Karpas-422 (cell line): ENCODE measurements at regions not wholly inside any gene's neighbourhood (a gene's known extent, or its start where the extent isn't known, plus 50 kb on each side); places are given as distances from the start of the nearest gene placed in this dataset.

Source experiments
- DNase-seq: peaks from one replicate; pipeline ENCODE4 v3.0.0-alpha.2; 2015
- H2AFZ ChIP-seq: fragments of 200-600 bp; sonication (generic); 2 replicates; pipeline ENCODE4 v1.6.1; 2014; ENCODE audit warnings: antibody characterized with exemption, low read length, mixed read lengths
- H3K27ac ChIP-seq: fragments of 200-600 bp; sonication (generic); 2 replicates; pipeline ENCODE4 v1.5.1; 2014; ENCODE audit warnings: mild to moderate bottlenecking, low read length, moderate library complexity
- H3K27me3 ChIP-seq: fragments of 200-600 bp; sonication (generic); 2 replicates; pipeline ENCODE4 v1.6.1; 2014; ENCODE audit warnings: low read length, mixed read lengths
- H3K36me3 ChIP-seq: fragments of 200-600 bp; sonication (generic); 2 replicates; pipeline ENCODE4 v1.6.1; 2014; ENCODE audit warnings: low read length, mixed read lengths; ENCODE audit not compliant: insufficient read depth
- H3K4me1 ChIP-seq: fragments of 200-600 bp; sonication (generic); 2 replicates; pipeline ENCODE4 v1.6.1; 2014; ENCODE audit warnings: mild to moderate bottlenecking, low read length, mixed read lengths
- H3K4me2 ChIP-seq: fragments of 200-600 bp; sonication (generic); 2 replicates; pipeline ENCODE4 v1.6.1; 2014; ENCODE audit warnings: low read length, low read depth, mild to moderate bottlenecking; ENCODE audit not compliant: poor library complexity, severe bottlenecking
- H3K4me3 ChIP-seq: fragments of 200-600 bp; sonication (generic); 2 replicates; pipeline ENCODE4 v1.5.1; 2014; ENCODE audit warnings: mild to moderate bottlenecking, antibody characterized with exemption, low read length, mixed read lengths
- H3K79me2 ChIP-seq: fragments of 200-600 bp; sonication (generic); 2 replicates; pipeline ENCODE4 v1.6.1; 2014; ENCODE audit warnings: mild to moderate bottlenecking, low read length, mixed read lengths
- H3K9ac ChIP-seq: fragments of 200-600 bp; sonication (generic); 2 replicates; pipeline ENCODE4 v1.6.0; 2014; ENCODE audit warnings: low read length
- H3K9me2 ChIP-seq: fragments of 200-600 bp; sonication (generic), shearing (Covaris generic); replicated peaks from 2 replicates; pipeline ENCODE4 v1.6.0; 2014; ENCODE audit warnings: mild to moderate bottlenecking, low read length, moderate library complexity; ENCODE audit not compliant: insufficient read depth
- H3K9me3 ChIP-seq: fragments of 300-700, 200-600 bp; sonication (generic); 2 replicates; pipeline ENCODE4 v1.6.1; 2014; ENCODE audit warnings: low read length, mixed read lengths
- H4K20me1 ChIP-seq: fragments of 200-600 bp; sonication (generic); 2 replicates; pipeline ENCODE4 v1.6.1; 2014; ENCODE audit warnings: mild to moderate bottlenecking, antibody characterized with exemption, low read length, low read depth; ENCODE audit not compliant: insufficient read depth

DNA sequence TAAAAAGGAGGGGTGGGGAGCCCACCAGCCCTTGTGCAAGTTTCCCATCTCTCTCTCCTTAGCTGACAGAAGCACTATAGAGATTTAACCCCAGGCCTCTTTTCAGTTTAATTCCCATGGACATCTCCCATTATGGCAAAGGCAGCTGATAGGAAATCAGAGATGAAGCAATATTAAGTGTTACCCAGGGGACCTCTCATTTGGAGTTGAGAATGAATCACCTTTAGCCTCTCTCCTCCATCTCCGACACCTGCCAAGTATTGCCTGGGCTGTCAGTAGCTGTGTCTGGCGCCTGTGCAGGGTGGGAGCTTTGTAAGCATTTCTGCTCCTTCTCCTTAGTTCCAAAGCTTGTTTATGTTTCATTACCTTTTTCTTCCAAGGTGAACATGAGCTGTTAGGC is 109.0 kb downstream of the AQP4 start:
- H3K9me3 ChIP-seq, result no peaks in the 10 kb centered on the region
- no peak overlapping the region for H2AFZ ChIP-seq

DNA sequence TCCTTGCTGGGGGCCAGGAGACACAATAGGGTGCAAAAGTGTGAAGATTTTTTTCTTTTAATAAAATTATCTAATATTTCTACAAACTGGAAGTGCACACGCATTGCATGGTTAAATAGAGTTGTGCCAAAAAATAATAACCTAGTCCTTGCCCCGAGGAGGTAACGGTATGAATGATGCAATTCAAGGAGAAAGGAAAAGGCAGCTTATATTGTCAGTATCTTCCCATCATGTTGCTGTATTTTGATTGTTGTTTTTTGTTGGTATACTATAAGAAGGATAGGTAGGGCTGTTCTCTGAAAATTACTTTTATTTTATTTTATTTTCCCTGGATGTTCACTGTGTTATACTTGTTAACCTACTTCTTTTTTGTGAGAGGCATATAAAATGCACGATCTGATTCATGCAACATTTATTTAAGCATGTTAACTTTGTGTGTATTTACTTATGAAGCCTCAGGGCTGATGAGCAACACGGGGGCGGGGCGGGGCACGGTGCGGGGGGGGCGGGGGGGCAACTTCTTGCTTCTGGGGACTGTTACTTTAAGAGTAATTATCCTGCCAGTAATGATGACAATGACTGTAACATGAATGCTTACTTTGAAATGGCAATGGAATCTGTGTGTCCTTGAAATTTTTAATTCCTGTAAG is 118.6 kb downstream of the AQP4 start:
- Histone ChIP-seq H3K4me1 (no peaks in the 10 kb centered on the region), H2AFZ (no peak overlapping the region), H3K9ac (no peak overlapping the region), H3K4me2 (no peak overlapping the region), H3K79me2 (no peaks in the 10 kb centered on the region), H3K9me3 (no peaks in the 10 kb centered on the region), H3K27me3 (no peaks in the 10 kb centered on the region), H3K36me3 (no peaks in the 10 kb centered on the region), H3K4me3 (no peak overlapping the region), H3K9me2 (no peaks in the 10 kb centered on the region), H3K27ac (no peak overlapping the region), H4K20me1 (no peaks in the 10 kb centered on the region)
- DNase-seq, result no peak

More for the DNA sequence above, 109.0 kb downstream of the AQP4 start:
- no peaks in the 10 kb centered on the region for H3K9me2 ChIP-seq
- H3K27me3 ChIP-seq, result no peaks in the 10 kb centered on the region
- DNase-seq, result no peak
- no peak overlapping the region for H3K4me2 ChIP-seq
- no peak overlapping the region for H3K4me3 ChIP-seq
- no peaks in the 10 kb centered on the region for H4K20me1 ChIP-seq
- H3K9ac ChIP-seq, result no peak overlapping the region
- no peaks in the 10 kb centered on the region for H3K79me2 ChIP-seq
- no peaks in the 10 kb centered on the region for H3K4me1 ChIP-seq
- H3K27ac ChIP-seq, result no peak overlapping the region
- no peaks in the 10 kb centered on the region for H3K36me3 ChIP-seq

DNA sequence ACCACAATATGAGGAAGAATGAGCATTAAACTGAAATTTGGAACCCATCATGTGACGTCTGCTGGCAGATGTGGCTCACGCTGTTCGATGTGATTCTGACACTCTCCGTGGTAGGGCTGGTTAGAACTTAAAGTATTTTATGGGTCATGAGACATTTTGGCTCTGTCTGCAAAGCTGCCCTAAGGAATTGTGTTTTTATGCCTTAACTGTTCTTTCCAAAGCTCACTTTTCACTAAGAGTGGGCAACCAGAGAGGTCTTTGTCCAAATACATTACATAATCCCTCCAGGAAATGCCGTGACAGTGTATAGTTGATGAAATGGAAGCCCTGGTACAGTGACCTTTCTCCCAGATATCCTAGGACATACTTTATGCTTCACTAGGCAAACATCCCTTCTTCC is 119.1 kb downstream of the AQP4 start:
- H3K4me2 ChIP-seq, result no peak overlapping the region
- no peaks in the 10 kb centered on the region for H3K79me2 ChIP-seq
- no peaks in the 10 kb centered on the region for H3K36me3 ChIP-seq
- no peaks in the 10 kb centered on the region for H3K9me3 ChIP-seq
- H4K20me1 ChIP-seq, result no peaks in the 10 kb centered on the region
- no peaks in the 10 kb centered on the region for H3K9me2 ChIP-seq
- H3K4me1 ChIP-seq, result no peaks in the 10 kb centered on the region
- H2AFZ ChIP-seq, result no peak overlapping the region
- no peak for DNase-seq
- H3K9ac ChIP-seq, result no peak overlapping the region
- no peak overlapping the region for H3K27ac ChIP-seq
- no peak overlapping the region for H3K4me3 ChIP-seq
- H3K27me3 ChIP-seq, result no peaks in the 10 kb centered on the region

DNA sequence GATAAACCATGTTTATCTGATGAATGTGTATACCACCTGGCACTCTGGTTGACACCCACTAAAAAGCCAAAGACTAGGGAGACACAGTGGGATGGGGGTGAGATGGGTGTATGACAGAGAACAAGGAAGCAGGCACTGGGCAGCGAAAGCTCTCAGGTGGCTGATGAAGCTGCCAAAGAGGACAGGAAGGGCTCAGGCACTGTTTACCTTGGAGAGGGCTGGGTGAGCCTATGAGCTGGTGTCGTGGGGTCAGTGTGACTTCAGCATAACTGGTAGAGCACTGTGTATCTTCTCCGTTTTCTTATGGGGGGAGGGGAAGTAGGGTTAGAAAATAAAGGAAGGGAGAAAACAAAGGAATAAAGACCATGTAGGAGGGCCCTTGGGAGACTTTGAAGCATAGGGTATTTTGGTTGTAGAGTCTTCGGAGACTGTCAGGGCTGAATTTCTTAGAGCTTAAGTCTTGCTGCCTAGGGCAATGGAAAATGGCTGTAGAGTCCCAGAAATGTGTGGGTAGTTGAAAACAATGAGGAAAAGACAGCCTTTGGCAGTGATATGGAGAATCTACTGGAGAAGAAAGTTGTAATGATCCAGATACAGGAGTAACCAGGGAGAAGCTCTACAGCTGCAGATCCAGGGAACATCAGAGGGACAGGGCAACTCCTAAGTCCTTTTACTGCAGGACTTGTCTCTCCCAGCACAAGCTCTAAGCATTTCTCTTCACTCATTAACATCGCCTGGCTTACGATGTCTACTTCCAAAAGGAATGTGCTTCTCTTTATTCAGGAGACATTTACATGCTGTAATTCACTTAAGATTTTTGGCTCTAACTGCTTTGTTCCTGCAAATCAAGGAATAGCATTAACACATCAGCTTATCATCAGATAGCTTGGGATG is 120.0 kb downstream of the AQP4 start:
- no peaks in the 10 kb centered on the region for H3K79me2 ChIP-seq
- no peaks in the 10 kb centered on the region for H3K27me3 ChIP-seq
- H2AFZ ChIP-seq, result no peak overlapping the region
- no peak overlapping the region for H3K9ac ChIP-seq
- H3K4me3 ChIP-seq, result no peak overlapping the region
- no peaks in the 10 kb centered on the region for H3K9me2 ChIP-seq
- H3K36me3 ChIP-seq, result no peaks in the 10 kb centered on the region
- DNase-seq, result no peak
- H4K20me1 ChIP-seq, result no peaks in the 10 kb centered on the region
- no peaks in the 10 kb centered on the region for H3K9me3 ChIP-seq
- no peak overlapping the region for H3K27ac ChIP-seq
- no peak overlapping the region for H3K4me2 ChIP-seq
- no peaks in the 10 kb centered on the region for H3K4me1 ChIP-seq

DNA sequence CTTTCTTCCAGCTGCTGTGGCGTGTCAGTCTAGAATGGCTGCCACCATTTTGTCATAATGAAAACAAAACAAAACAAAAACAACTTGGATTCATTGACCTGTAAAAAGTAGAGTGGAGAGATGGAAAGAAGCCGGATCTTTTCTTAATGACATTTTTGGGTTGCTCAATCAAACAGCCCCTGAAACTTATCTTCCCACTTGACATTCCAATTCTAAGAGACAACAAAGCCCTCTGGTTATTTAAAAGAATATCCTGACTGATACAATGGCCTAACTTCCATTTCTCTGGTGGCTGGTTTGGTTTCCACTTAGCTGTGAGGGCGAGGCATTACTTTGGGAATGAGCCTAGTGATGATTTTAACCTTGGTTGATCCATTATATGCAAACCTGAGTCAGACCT is 123.7 kb downstream of the AQP4 start:
- Histone ChIP-seq H3K4me1 (no peaks in the 10 kb centered on the region), H2AFZ (no peak overlapping the region), H3K36me3 (no peaks in the 10 kb centered on the region), H3K9me2 (no peaks in the 10 kb centered on the region), H3K9ac (no peak overlapping the region), H3K27ac (no peak overlapping the region), H3K79me2 (no peaks in the 10 kb centered on the region), H4K20me1 (no peaks in the 10 kb centered on the region), H3K4me2 (no peak overlapping the region), H3K9me3 (no peaks in the 10 kb centered on the region), H3K4me3 (no peak overlapping the region), H3K27me3 (no peaks in the 10 kb centered on the region)
- DNase-seq, result no peak

DNA sequence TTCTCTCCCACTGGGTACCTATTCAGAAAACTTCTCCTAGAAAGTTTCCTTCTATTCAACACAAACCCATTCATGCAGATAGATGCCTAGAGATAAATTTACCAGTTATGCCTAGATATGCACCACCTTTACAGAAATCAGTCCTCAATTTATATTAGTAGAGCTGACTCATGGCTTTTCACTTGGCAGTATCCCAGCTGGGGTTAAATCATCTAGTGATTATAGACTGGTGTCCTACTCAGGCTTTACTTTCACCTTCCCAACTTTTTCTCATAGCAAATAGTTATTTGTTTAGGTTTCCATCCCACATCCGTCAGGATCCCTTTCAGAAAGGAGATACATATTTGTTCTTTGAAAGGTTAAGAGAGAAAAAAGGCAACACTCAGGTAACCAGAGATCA is 124.5 kb downstream of the AQP4 start:
- Histone ChIP-seq H3K9ac (no peak overlapping the region), H3K4me2 (no peak overlapping the region), H4K20me1 (no peaks in the 10 kb centered on the region), H3K27me3 (no peaks in the 10 kb centered on the region), H3K9me3 (no peaks in the 10 kb centered on the region), H2AFZ (no peak overlapping the region), H3K79me2 (no peaks in the 10 kb centered on the region), H3K4me3 (no peak overlapping the region), H3K4me1 (no peaks in the 10 kb centered on the region), H3K27ac (no peak overlapping the region), H3K36me3 (no peaks in the 10 kb centered on the region), H3K9me2 (no peaks in the 10 kb centered on the region)
- DNase-seq, result no peak

DNA sequence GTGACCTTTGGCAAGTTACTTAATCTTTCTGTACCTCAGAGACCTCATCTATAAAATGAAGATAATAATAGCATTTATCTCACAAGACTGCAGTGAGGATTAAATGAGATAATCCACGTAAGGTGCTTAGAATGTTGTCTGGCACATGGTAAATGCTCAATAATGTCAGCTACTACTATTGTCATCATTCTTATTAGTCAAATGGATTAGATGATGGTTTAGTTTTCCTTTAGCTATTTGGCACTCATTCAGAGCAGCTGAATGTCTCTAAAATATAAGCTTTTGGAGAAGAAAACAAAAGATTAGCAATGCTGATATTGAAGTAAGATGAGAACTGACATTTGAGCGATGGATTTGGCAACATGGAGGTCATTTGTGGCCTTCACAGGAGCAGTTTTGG is 125.1 kb downstream of the AQP4 start:
- DNase-seq, result no peak
- Histone ChIP-seq H3K4me2 (no peak overlapping the region), H3K9me3 (no peaks in the 10 kb centered on the region), H3K9me2 (no peaks in the 10 kb centered on the region), H4K20me1 (no peaks in the 10 kb centered on the region), H3K79me2 (no peaks in the 10 kb centered on the region), H2AFZ (no peak overlapping the region), H3K4me3 (no peak overlapping the region), H3K27me3 (no peaks in the 10 kb centered on the region), H3K27ac (no peak overlapping the region), H3K9ac (no peak overlapping the region), H3K4me1 (no peaks in the 10 kb centered on the region), H3K36me3 (no peaks in the 10 kb centered on the region)

DNA sequence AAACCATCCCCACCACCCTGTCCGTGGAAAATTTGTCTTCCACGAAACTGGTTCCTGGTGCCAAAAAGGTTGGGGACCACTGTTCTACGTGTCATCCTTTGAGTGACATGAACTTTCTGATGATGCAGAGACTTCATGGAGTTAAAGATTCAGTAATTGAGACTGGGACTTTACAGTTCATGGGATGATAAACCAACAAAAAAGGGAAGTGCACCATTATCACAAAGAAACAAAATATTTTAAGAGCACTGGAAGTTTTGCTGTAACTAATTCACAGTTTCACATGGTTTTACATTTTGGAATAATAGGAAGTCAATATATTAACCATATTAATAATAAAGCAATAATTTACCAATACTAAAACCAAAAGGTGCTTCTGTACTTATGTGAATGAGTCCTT is 126.8 kb downstream of the AQP4 start:
- Histone ChIP-seq H2AFZ (no peak overlapping the region), H3K9me2 (no peaks in the 10 kb centered on the region), H3K9me3 (no peaks in the 10 kb centered on the region), H3K4me2 (no peak overlapping the region), H3K79me2 (no peaks in the 10 kb centered on the region), H3K4me3 (no peak overlapping the region), H3K27me3 (no peaks in the 10 kb centered on the region), H4K20me1 (no peaks in the 10 kb centered on the region), H3K9ac (no peak overlapping the region), H3K27ac (no peak overlapping the region), H3K36me3 (no peaks in the 10 kb centered on the region), H3K4me1 (no peaks in the 10 kb centered on the region)
- DNase-seq, result no peak
